PC-9 (cell line): ENCODE measurements at regions not wholly inside any gene's neighbourhood (a gene's known extent, or its start where the extent isn't known, plus 50 kb on each side); places are given as distances from the start of the nearest gene placed in this dataset.

Experiments used
- BruUV-seq: library from RNA; stranded (reverse); fragments of 400-500 nt; replicated peaks from 2 replicates; lab custom pipeline; 2021; lab: Mats Ljungman, UMichigan
- CTCF ChIA-PET: fragments of 300-600 bp; sonication (Branson Sonifier 250); formaldehyde crosslinking; loops from one replicate; lab custom pipeline; 2022; ENCODE audit warnings: antibody characterized with exemption; lab: Charles Lee
- POLR2A ChIA-PET: fragments of 300-600 bp; sonication (Branson Sonifier 250); formaldehyde crosslinking; loops from one replicate; lab custom pipeline; 2022; ENCODE audit warnings: antibody characterized with exemption; ENCODE audit not compliant: unreplicated experiment; lab: Charles Lee
- DNase-seq, 2 experiments: peaks; one replicate each; pipeline versions ENCODE4 v3.0.0 to v3.0.0-alpha.2; 2015 to 2022; ENCODE audit warnings: mixed read lengths in 1 of 2
- H2AFZ ChIP-seq: fragments of 200-600 bp; sonication (generic); 2 replicates; pipeline ENCODE4 v1.8.1; 2017; ENCODE audit warnings: antibody characterized with exemption
- H3F3A ChIP-seq: fragments of 200-600 bp; sonication (generic); 2 replicates; pipeline ENCODE4 v1.8.1; 2017; ENCODE audit warnings: antibody characterized with exemption, mild to moderate bottlenecking, low read depth; ENCODE audit not compliant: insufficient read depth
- H3K27ac ChIP-seq: fragments of 200-600 bp; sonication (generic); 2 replicates; pipeline ENCODE4 v1.6.1; 2016; ENCODE audit warnings: mixed run types
- H3K27me3 ChIP-seq: fragments of 200-600 bp; sonication (generic); 2 replicates; pipeline ENCODE4 v1.6.1; 2016; ENCODE audit warnings: low read depth, mixed run types; ENCODE audit not compliant: insufficient read depth
- H3K36me3 ChIP-seq: fragments of 200-600 bp; sonication (generic); 2 replicates; pipeline ENCODE4 v1.6.1; 2016; ENCODE audit warnings: low read depth, mixed run types
- H3K4me1 ChIP-seq: fragments of 200-600 bp; sonication (generic); replicated peaks from 2 replicates; pipeline ENCODE4 v1.6.1; 2016; ENCODE audit warnings: mixed run types; ENCODE audit not compliant: insufficient read depth
- H3K4me2 ChIP-seq: fragments of 200-600 bp; sonication (generic); 2 replicates; pipeline ENCODE4 v1.6.1; 2017; ENCODE audit warnings: mixed run types
- H3K4me3 ChIP-seq: fragments of 200-600 bp; sonication (generic); 2 replicates; pipeline ENCODE4 v1.6.1; 2016; ENCODE audit warnings: mixed run types
- H3K79me2 ChIP-seq: fragments of 200-600 bp; sonication (generic); 2 replicates; pipeline ENCODE4 v1.6.1; 2017; ENCODE audit warnings: low read depth, mixed run types
- H3K9me2 ChIP-seq: fragments of 200-600 bp; sonication (generic); 2 replicates; pipeline ENCODE4 v1.8.1; 2017; ENCODE audit warnings: mild to moderate bottlenecking; ENCODE audit not compliant: insufficient read depth
- H3K9me3 ChIP-seq: fragments of 200-600 bp; sonication (generic); 2 replicates; pipeline ENCODE4 v1.8.1; 2016; ENCODE audit warnings: low read depth; ENCODE audit not compliant: insufficient read depth
- H4K20me1 ChIP-seq: fragments of 200-600 bp; sonication (generic); 2 replicates; pipeline ENCODE4 v1.8.1; 2017; ENCODE audit not compliant: insufficient read depth
- CTCF ChIP-seq: fragments of 200-600 bp; sonication (generic); conservative IDR thresholded peaks from 2 replicates; pipeline ENCODE4 v1.6.1; 2017; ENCODE audit warnings: mixed run types, antibody characterized with exemption, mild to moderate bottlenecking, moderate library complexity
- EZH2 ChIP-seq: fragments of 200-600 bp; sonication (generic); IDR thresholded peaks from 2 replicates; pipeline ENCODE4 v1.8.0; 2017; ENCODE audit warnings: antibody characterized with exemption, low read depth
- intact Hi-C: fragments of 100-400 bp; cut with micrococcal nuclease; formaldehyde crosslinking; loops from one replicate; pipeline ENCODE4 v1.10.0; 2022; ENCODE audit not compliant: unreplicated experiment

GRCh38 chr14:98175436-98175835 is 1096.6 kb downstream of the BCL11B start:
- no peaks in the 10 kb centered on the region for H3F3A ChIP-seq
- peaks cover 6% of the 10 kb centered on the region; the same call in 1 of the 2 replicates for H3K27me3 ChIP-seq
- H3K4me2 ChIP-seq, result no peak overlapping the region
- CTCF ChIA-PET, result no interaction called here
- no peaks in the 10 kb centered on the region for H4K20me1 ChIP-seq
- H2AFZ ChIP-seq, result no peak overlapping the region
- no TSS peak for BruUV-seq
- POLR2A ChIA-PET, result no interaction called here
- no peaks in the 10 kb centered on the region for H3K79me2 ChIP-seq
- no peaks in the 10 kb centered on the region for H3K36me3 ChIP-seq
- intact Hi-C loops, result no loop called here
- no peaks in the 10 kb centered on the region for H3K9me3 ChIP-seq
- no peaks in the 10 kb centered on the region for H3K4me1 ChIP-seq
- no peak for DNase-seq
- TF ChIP-seq CTCF, result no peak
- no peak for TF ChIP-seq EZH2
- H3K4me3 ChIP-seq, result no peak overlapping the region
- no peak overlapping the region for H3K27ac ChIP-seq
- H3K9me2 ChIP-seq, result no peaks in the 10 kb centered on the region

- Histone ChIP-seq H3K27ac (no peak overlapping the region), H3K9me3 (no peaks in the 10 kb centered on the region), H3K79me2 (no peaks in the 10 kb centered on the region), H3K9me2 (no peaks in the 10 kb centered on the region), H3K4me3 (no peak overlapping the region), H4K20me1 (no peaks in the 10 kb centered on the region), H3K4me2 (no peak overlapping the region), H3F3A (no peaks in the 10 kb centered on the region), H3K36me3 (no peaks in the 10 kb centered on the region), H2AFZ (no peak overlapping the region), H3K4me1 (no peaks in the 10 kb centered on the region), H3K27me3 (peaks cover 6% of the 10 kb centered on the region; the same call in 1 of the 2 replicates)
- DNase-seq, result no peak
- no peak for TF ChIP-seq CTCF
- no peak for TF ChIP-seq EZH2
- intact Hi-C loops, result no loop called here
- BruUV-seq, result no TSS peak
- POLR2A ChIA-PET, result no interaction called here
- CTCF ChIA-PET, result no interaction called here
These were observed 1096.1 kb downstream of the BCL11B start for GRCh38 chr14:98175881-98176280.

- H3K9me3 ChIP-seq, result no peaks in the 10 kb centered on the region
- H3K9me2 ChIP-seq, result no peaks in the 10 kb centered on the region
- BruUV-seq, result no TSS peak
- ChIA-PET CTCF (no interaction called here), POLR2A (no interaction called here)
- peaks cover 6% of the 10 kb centered on the region; the same call in 1 of the 2 replicates for H3K27me3 ChIP-seq
- no peaks in the 10 kb centered on the region for H3K79me2 ChIP-seq
- H3K4me2 ChIP-seq, result no peak overlapping the region
- H3K36me3 ChIP-seq, result no peaks in the 10 kb centered on the region
- TF ChIP-seq CTCF (no peak), EZH2 (no peak)
- H3K4me3 ChIP-seq, result no peak overlapping the region
- H3K27ac ChIP-seq, result no peak overlapping the region
- H4K20me1 ChIP-seq, result no peaks in the 10 kb centered on the region
- no peaks in the 10 kb centered on the region for H3K4me1 ChIP-seq
- intact Hi-C loops, result no loop called here
- H2AFZ ChIP-seq, result no peak overlapping the region
- DNase-seq, result no peak
- no peaks in the 10 kb centered on the region for H3F3A ChIP-seq
These were observed 1095.1 kb downstream of the BCL11B start for GRCh38 chr14:98176892-98177291.
